ENCODE measurements at regions not wholly inside any gene's neighbourhood (a gene's known extent, or its start where the extent isn't known, plus 50 kb on each side); places are given as distances from the start of the nearest gene placed in this dataset.

GRCh38 chr9:13412331-13412730, 132.8 kb upstream of the MPDZ start:
- no peak for TF ChIP-seq GATA2 (CRISPR knock-in tag; IDR thresholded peaks at IDR 0.05)
- no peak for TF ChIP-seq EZH2 (IDR thresholded peaks at IDR 0.05; ENCODE audit: borderline replicate concordance, low read depth, low read length)
- no peak for TF ChIP-seq NFE2 (IDR thresholded peaks at IDR 0.05; ENCODE audit: low read depth)
- no peak for TF ChIP-seq MAZ (CRISPR knock-in tag; conservative IDR thresholded peaks at IDR 0.05 in 1 of 2, IDR thresholded peaks at IDR 0.05 in 1 of 2)
- TF ChIP-seq MCM5 (IDR thresholded peaks at IDR 0.05; ENCODE audit: low read depth), result no peak
- no peak for TF ChIP-seq MYC (IDR thresholded peaks at IDR 0.05; ENCODE audit: low read depth, low read length)
- no peak for TF ChIP-seq MYC (CRISPR knock-in tag; IDR thresholded peaks at IDR 0.05; ENCODE audit: borderline replicate concordance, low read depth)
- TF ChIP-seq ZFX (CRISPR knock-in tag; IDR thresholded peaks at IDR 0.05), result no peak

Measured in K562 (cell line).